ENCODE measurements at regions not wholly inside any gene's neighbourhood (a gene's known extent, or its start where the extent isn't known, plus 50 kb on each side); places are given as distances from the start of the nearest gene placed in this dataset.

GRCh38 chr14:81716953-81717352, 183.3 kb upstream of the SEL1L start:
- Mint-ChIP-seq H3K27me3 (ENCODE audit: insufficient read depth, unreplicated experiment) (peaks cover 2% of the 10 kb centered on the region), H3K9me3 (ENCODE audit: unreplicated experiment) (peaks cover 5% of the 10 kb centered on the region), H3K36me3 (ENCODE audit: insufficient read depth, unreplicated experiment) (no peaks in the 10 kb centered on the region), H3K4me1 (ENCODE audit: low read depth, unreplicated experiment) (no peaks in the 10 kb centered on the region), H3K4me3 (ENCODE audit: unreplicated experiment) (no peak overlapping the region), H3K27ac (ENCODE audit: unreplicated experiment) (no peak overlapping the region)
- no peaks in the 10 kb centered on the region for H3K36me3 ChIP-seq (ENCODE audit: control insufficient read depth, insufficient read depth, low read length)
- no TSS peak for BruUV-seq (replicated peaks)
- POLR2A ChIA-PET: no interaction called here
- CTCF ChIA-PET: no interaction called here
- H3K9me3 ChIP-seq: no peaks in the 10 kb centered on the region
- no peak for DNase-seq
- no peaks in the 10 kb centered on the region for H3K27me3 ChIP-seq (replicated peaks; ENCODE audit: control insufficient read depth, insufficient read depth, low read length)
- intact Hi-C loops (cut with micrococcal nuclease; ENCODE audit: unreplicated experiment): no loop called here
- no peak for TF ChIP-seq CTCF (IDR thresholded peaks at IDR 0.05; ENCODE audit: insufficient read depth in 1 of 2, low read depth in 1 of 2, low read length in 1 of 2, severe bottlenecking in 1 of 2, unreplicated experiment in 1 of 2)
- no peaks in the 10 kb centered on the region for H3K4me1 ChIP-seq
- H3K4me3 ChIP-seq (ENCODE audit: low read depth, low read length): no peak overlapping the region

GRCh38 chr14:81723956-81724355, 190.3 kb upstream of the SEL1L start:
- no peaks in the 10 kb centered on the region for H3K9me3 ChIP-seq
- no peaks in the 10 kb centered on the region for H3K36me3 ChIP-seq (ENCODE audit: control insufficient read depth, insufficient read depth, low read length)
- H3K4me3 ChIP-seq (ENCODE audit: low read depth, low read length): no peak overlapping the region
- POLR2A ChIA-PET: no interaction called here
- Mint-ChIP-seq H3K4me3 (ENCODE audit: unreplicated experiment) (no peak overlapping the region), H3K36me3 (ENCODE audit: insufficient read depth, unreplicated experiment) (no peaks in the 10 kb centered on the region), H3K9me3 (ENCODE audit: unreplicated experiment) (no peaks in the 10 kb centered on the region), H3K4me1 (ENCODE audit: low read depth, unreplicated experiment) (no peaks in the 10 kb centered on the region), H3K27ac (ENCODE audit: unreplicated experiment) (no peak overlapping the region), H3K27me3 (ENCODE audit: insufficient read depth, unreplicated experiment) (no peaks in the 10 kb centered on the region)
- DNase-seq: no peak
- TF ChIP-seq CTCF (IDR thresholded peaks at IDR 0.05; ENCODE audit: insufficient read depth in 1 of 2, low read depth in 1 of 2, low read length in 1 of 2, severe bottlenecking in 1 of 2, unreplicated experiment in 1 of 2): no peak
- no peaks in the 10 kb centered on the region for H3K4me1 ChIP-seq
- no TSS peak for BruUV-seq (replicated peaks)
- H3K27me3 ChIP-seq (replicated peaks; ENCODE audit: control insufficient read depth, insufficient read depth, low read length): no peaks in the 10 kb centered on the region
- CTCF ChIA-PET: no interaction called here
- intact Hi-C loops (cut with micrococcal nuclease; ENCODE audit: unreplicated experiment): no loop called here

- POLR2A ChIA-PET: no interaction called here
- Mint-ChIP-seq H3K4me3 (ENCODE audit: unreplicated experiment) (no peak overlapping the region), H3K27me3 (ENCODE audit: insufficient read depth, unreplicated experiment) (no peaks in the 10 kb centered on the region), H3K9me3 (ENCODE audit: unreplicated experiment) (no peaks in the 10 kb centered on the region), H3K27ac (ENCODE audit: unreplicated experiment) (no peak overlapping the region), H3K36me3 (ENCODE audit: insufficient read depth, unreplicated experiment) (no peaks in the 10 kb centered on the region), H3K4me1 (ENCODE audit: low read depth, unreplicated experiment) (peaks cover 4% of the 10 kb centered on the region)
- no peak for DNase-seq
- Histone ChIP-seq H3K9me3 (no peaks in the 10 kb centered on the region), H3K36me3 (ENCODE audit: control insufficient read depth, insufficient read depth, low read length) (no peaks in the 10 kb centered on the region), H3K4me1 (no peaks in the 10 kb centered on the region), H3K27me3 (replicated peaks; ENCODE audit: control insufficient read depth, insufficient read depth, low read length) (no peaks in the 10 kb centered on the region), H3K4me3 (ENCODE audit: low read depth, low read length) (no peak overlapping the region)
- no TSS peak for BruUV-seq (replicated peaks)
- CTCF ChIA-PET: no interaction called here
- TF ChIP-seq CTCF (IDR thresholded peaks at IDR 0.05; ENCODE audit: insufficient read depth in 1 of 2, low read depth in 1 of 2, low read length in 1 of 2, severe bottlenecking in 1 of 2, unreplicated experiment in 1 of 2): no peak
- intact Hi-C loops (cut with micrococcal nuclease; ENCODE audit: unreplicated experiment): no loop called here
Observed at GRCh38 chr14:81727218-81727617, 193.6 kb upstream of the SEL1L start.

Measured in Caco-2 (cell line).